Activated CD4-positive, alpha-beta T cell treated with anti-CD3 and anti-CD28 coated beads, Interleukin-2, amount 10 ng/mL, durations not matched to agents 7 days and 5 days (primary cell): ENCODE measurements at regions not wholly inside any gene's neighbourhood (a gene's known extent, or its start where the extent isn't known, plus 50 kb on each side); places are given as distances from the start of the nearest gene placed in this dataset.
A peak's percentile ranks its signal among the peaks of the same experiment; 100 is the strongest.

Source experiments
- CTCF ChIA-PET: fragments of 350-600 bp; sonication (Branson Sonifier 250); formaldehyde crosslinking; loops from one replicate; lab custom pipeline; 2021; ENCODE audit warnings: antibody characterized with exemption; lab: Charles Lee
- POLR2A ChIA-PET: fragments of 350-600 bp; sonication (Branson Sonifier 250); formaldehyde crosslinking; loops from one replicate; lab custom pipeline; 2021; ENCODE audit warnings: antibody characterized with exemption; lab: Charles Lee
- DNase-seq: peaks from one replicate; pipeline ENCODE4 v3.0.0-alpha.2; 2020
- H3K27ac Mint-ChIP-seq: one replicate; pipeline ENCODE4 v1.8.0; 2021; ENCODE audit warnings: mild to moderate bottlenecking, moderate library complexity, mixed read lengths
- H3K27me3 Mint-ChIP-seq: one replicate; pipeline ENCODE4 v1.8.0; 2021; ENCODE audit warnings: mixed read lengths
- H3K36me3 Mint-ChIP-seq: one replicate; pipeline ENCODE4 v1.8.0; 2021; ENCODE audit warnings: low read depth, mixed read lengths
- H3K4me1 Mint-ChIP-seq: one replicate; pipeline ENCODE4 v1.8.0; 2021; ENCODE audit warnings: mixed read lengths
- H3K4me3 Mint-ChIP-seq: one replicate; pipeline ENCODE4 v1.8.0; 2021; ENCODE audit warnings: mild to moderate bottlenecking, moderate library complexity, mixed read lengths
- H3K9me3 Mint-ChIP-seq: one replicate; pipeline ENCODE4 v1.8.0; 2021; ENCODE audit warnings: mixed read lengths

DNA sequence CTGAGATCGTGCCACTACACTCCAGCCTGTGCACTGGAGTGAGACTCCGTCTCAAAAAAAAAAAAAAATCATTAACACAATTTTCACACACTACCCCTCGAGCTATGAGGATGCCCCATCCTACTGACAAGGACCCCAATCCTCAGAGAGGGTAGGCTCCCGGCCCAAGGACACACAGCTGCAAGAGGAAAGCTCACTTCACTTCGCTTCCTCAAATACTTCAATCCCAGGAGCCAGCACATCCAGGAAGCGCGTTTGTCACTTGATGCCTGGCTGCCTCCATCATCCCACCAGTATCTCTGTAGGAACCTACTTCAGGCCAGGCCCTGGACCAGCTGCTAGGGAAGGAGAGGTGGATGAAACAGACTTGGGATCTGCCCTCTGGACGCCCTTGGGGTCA, 144.0 kb downstream of the CRYBB2 start:
- no peaks in the 10 kb centered on the region for H3K27me3 Mint-ChIP-seq
- ChIA-PET POLR2A (interaction anchor here (0.6 kb wide), 1 partner anchor 18 kb away, joined by 7 read pairs; no protein-coding TSS in a partner anchor), CTCF (interaction anchor here (0.7 to 1.6 kb wide), 2 partner anchors 16 to 57 kb away, joined by 3 to 6 read pairs; no protein-coding TSS in a partner anchor)
- peaks cover 2% of the 10 kb centered on the region for H3K36me3 Mint-ChIP-seq
- H3K27ac Mint-ChIP-seq, result no peak overlapping the region
- H3K4me3 Mint-ChIP-seq, result no peak overlapping the region
- peaks cover 7% of the 10 kb centered on the region for H3K4me1 Mint-ChIP-seq
- no peak for DNase-seq
- no peaks in the 10 kb centered on the region for H3K9me3 Mint-ChIP-seq

DNA sequence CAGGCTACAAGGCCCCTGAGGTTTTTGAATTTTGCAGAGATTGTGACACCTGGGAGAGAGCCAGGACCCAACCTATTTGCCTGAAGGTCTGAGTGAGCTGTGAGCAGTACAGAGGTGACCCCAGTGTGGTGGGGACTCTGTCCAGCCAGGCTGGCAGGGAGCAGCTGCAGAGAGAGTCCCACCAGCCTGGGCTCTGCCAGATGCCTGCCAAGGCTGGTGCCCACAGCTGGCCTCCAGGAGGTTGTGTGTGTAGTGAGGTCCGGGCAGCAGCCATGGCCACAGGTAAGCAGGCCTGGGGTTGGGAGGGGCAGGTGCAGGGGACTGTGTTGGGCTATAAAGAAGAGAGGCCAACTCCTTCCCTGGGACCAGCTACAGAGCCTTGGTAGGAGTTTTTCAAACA, 144.8 kb downstream of the CRYBB2 start:
- ChIA-PET CTCF (interaction anchor here (1.5 kb wide), 1 partner anchor 10 kb away, joined by 4 read pairs; no protein-coding TSS in a partner anchor), POLR2A (no interaction called here)
- no peaks in the 10 kb centered on the region for H3K27me3 Mint-ChIP-seq
- peaks cover 7% of the 10 kb centered on the region for H3K4me1 Mint-ChIP-seq
- peaks cover 2% of the 10 kb centered on the region for H3K36me3 Mint-ChIP-seq
- no peak for DNase-seq
- no peak overlapping the region for H3K4me3 Mint-ChIP-seq
- no peaks in the 10 kb centered on the region for H3K9me3 Mint-ChIP-seq
- no peak overlapping the region for H3K27ac Mint-ChIP-seq

DNA sequence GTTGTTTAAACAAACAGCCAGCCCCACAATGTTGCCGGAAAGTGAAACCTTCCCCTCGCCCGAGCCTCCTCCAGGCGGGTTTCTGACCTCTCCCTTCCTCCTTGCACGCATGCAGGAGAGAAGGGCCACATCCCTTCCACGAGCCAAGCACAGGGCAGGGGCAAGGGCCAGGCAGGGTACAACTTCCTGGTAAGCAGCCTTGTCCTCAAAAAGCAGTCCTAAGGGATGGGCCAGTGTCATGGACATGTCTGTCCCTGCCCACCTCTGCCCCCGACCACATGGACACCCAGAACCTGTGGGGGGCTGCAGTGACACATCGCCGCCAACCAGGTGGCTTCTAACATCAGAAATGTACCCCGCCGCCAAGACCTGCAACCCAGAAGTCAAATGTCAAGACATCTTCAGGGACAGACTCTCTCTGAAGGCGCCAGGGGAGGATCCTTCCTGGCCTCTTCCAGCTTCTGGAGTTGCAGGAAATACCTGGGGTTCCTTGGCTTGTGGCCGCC, 145.3 kb downstream of the CRYBB2 start:
- DNase-seq, result no peak
- Mint-ChIP-seq H3K27me3 (no peaks in the 10 kb centered on the region), H3K4me1 (peaks cover 7% of the 10 kb centered on the region), H3K9me3 (no peaks in the 10 kb centered on the region), H3K36me3 (peaks cover 2% of the 10 kb centered on the region), H3K4me3 (no peak overlapping the region), H3K27ac (no peak overlapping the region)
- ChIA-PET CTCF (interaction anchor here (1.5 kb wide), 1 partner anchor 10 kb away, joined by 4 read pairs; no protein-coding TSS in a partner anchor), POLR2A (no interaction called here)

DNA sequence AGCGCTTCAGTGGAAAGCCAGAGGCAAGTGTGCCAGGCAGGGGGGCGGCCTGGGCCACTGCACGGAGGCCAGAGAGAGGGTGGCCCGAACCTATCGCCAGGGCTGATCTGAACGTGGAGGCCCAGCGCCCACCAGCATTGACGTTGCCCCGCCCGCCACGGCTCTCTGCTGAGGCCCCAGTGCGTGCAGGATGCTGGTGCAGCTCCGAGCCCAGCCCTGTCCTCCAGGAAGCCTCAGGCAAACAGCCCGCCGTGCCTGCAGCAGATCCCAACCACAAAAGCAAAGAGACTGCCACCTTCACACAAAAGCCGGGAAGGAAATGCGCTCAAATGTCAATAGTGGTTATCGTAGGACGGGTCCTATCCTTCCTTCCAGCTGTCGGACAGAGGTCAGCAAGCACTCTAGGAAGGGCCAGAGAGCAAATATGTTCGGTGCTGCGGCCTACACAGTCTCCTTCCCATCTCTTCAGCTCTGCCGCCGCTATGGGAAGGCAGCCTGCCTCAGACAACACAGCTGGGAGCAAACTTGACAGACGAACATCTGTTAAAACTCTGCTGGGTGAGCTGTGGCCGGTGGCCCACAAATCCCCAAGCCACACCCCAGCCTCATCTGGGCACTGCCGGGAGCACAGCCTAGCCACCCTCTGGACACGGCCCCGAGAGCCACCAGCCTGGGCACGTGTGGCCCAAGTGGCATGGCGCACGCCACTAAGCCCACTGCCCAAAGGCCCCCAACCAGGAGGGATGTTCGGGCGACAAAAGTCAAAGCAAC, 146.2 kb downstream of the CRYBB2 start:
- Mint-ChIP-seq H3K27me3 (no peaks in the 10 kb centered on the region), H3K27ac (no peak overlapping the region), H3K4me1 (peaks cover 7% of the 10 kb centered on the region), H3K9me3 (no peaks in the 10 kb centered on the region), H3K4me3 (no peak overlapping the region), H3K36me3 (peaks cover 2% of the 10 kb centered on the region)
- POLR2A ChIA-PET, result no interaction called here
- no peak for DNase-seq
- CTCF ChIA-PET, result interaction anchor here (1.5 kb wide), 1 partner anchor 9 kb away, joined by 4 read pairs; no protein-coding TSS in a partner anchor

DNA sequence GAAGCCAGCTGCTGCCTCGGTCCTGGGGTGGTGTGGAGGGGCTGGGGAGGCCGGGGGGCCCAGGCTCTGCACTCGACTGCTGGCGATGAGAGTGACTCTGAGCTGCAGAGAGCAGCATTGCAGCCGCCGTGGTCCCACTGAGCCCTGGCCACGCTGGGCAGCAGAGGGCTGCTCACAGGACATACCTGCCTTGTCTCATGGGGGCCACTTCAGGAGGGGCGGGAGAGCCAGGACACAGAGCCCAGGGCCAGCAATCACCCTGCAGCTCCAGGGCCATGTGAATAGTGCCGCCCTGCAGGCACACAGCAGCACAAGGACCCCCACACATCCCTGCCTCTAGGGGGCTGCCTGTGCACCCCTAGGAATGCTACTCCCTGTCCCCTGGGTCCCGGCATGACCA, 147.0 kb downstream of the CRYBB2 start:
- POLR2A ChIA-PET, result no interaction called here
- DNase-seq, result no peak
- Mint-ChIP-seq H3K9me3 (no peaks in the 10 kb centered on the region), H3K36me3 (peaks cover 2% of the 10 kb centered on the region), H3K4me1 (peaks cover 7% of the 10 kb centered on the region), H3K4me3 (no peak overlapping the region), H3K27ac (no peak overlapping the region), H3K27me3 (no peaks in the 10 kb centered on the region)
- CTCF ChIA-PET, result no interaction called here

DNA sequence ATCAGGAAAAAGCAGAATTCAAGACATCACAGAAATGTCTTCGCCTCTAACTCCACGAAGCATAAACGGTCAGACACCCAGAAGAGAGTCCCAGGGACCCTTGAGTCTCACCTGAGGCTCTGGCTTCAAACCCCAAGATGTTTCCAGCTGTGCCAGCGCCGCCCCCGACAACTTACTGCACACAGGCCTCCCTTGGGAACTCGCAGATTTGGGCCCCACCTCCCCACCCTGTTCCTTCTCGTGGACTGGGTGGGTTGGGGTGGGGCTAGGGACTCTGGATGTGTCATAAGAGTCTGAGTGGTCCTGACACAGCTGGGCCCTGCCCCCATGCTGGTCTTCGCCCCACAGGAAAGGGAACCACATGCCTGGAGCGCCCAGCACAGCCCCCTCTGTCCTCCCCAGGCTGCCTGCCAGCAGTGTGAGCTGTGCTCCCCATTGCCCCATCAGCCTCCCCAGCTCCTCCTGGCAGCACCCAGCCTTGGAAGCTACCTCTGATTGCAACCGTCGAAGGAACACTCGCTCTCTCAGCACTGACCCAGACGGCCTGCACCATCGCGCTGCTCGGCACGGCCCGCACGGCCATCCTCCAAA, 147.5 kb downstream of the CRYBB2 start:
- Mint-ChIP-seq H3K9me3 (no peaks in the 10 kb centered on the region), H3K4me1 (peaks cover 7% of the 10 kb centered on the region), H3K36me3 (peaks cover 2% of the 10 kb centered on the region), H3K4me3 (no peak overlapping the region), H3K27me3 (no peaks in the 10 kb centered on the region), H3K27ac (peak overlapping the region; percentile 50)
- POLR2A ChIA-PET, result no interaction called here
- no peak for DNase-seq
- CTCF ChIA-PET, result no interaction called here

DNA sequence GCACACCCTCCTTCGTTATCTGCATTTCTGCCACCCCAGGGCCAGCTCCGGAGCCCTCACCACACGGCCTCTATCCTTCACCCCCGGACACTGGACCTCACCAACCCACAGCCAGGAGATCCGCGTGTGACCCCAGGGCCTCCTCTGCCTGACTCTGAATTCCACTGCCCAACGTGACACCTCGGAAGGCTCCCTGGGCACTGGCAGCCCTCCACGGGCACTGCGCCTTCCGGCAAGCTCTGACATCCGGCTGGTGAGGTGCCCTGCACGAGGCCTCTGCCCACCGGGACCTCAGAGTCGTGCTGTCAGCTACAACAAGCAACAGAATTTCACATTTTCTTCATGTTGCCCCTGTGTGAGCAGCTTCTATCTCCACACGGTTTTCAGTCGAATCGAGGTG, 148.3 kb downstream of the CRYBB2 start:
- no peak overlapping the region for H3K4me3 Mint-ChIP-seq
- no peak for DNase-seq
- H3K27me3 Mint-ChIP-seq, result no peaks in the 10 kb centered on the region
- ChIA-PET POLR2A (no interaction called here), CTCF (no interaction called here)
- H3K4me1 Mint-ChIP-seq, result peaks cover 6% of the 10 kb centered on the region
- H3K36me3 Mint-ChIP-seq, result peaks cover 2% of the 10 kb centered on the region
- H3K9me3 Mint-ChIP-seq, result no peaks in the 10 kb centered on the region
- peak overlapping the region; percentile 50 for H3K27ac Mint-ChIP-seq

DNA sequence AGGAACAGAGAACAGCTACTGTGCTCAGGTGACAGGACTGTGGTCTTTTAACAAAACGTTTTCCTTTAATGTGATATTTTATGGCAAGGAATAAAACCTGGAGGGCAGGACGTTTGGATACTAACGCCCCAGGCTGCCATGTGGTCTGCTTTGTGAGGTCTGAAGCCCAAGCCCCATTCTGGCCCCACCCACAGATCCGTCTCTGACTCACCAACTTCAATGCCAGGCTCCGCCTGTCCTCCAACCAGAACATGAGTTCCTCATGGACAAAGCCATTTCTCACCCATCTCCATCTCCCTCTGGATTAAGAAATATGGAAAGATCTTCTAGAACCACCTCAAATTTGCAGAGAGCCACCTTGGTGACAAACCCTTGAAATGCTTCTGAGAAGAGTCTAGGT, 148.8 kb downstream of the CRYBB2 start:
- no peaks in the 10 kb centered on the region for H3K9me3 Mint-ChIP-seq
- H3K27me3 Mint-ChIP-seq, result no peaks in the 10 kb centered on the region
- H3K4me1 Mint-ChIP-seq, result peaks cover 6% of the 10 kb centered on the region
- DNase-seq, result no peak
- ChIA-PET CTCF (no interaction called here), POLR2A (no interaction called here)
- peaks cover 2% of the 10 kb centered on the region for H3K36me3 Mint-ChIP-seq
- H3K4me3 Mint-ChIP-seq, result no peak overlapping the region
- no peak overlapping the region for H3K27ac Mint-ChIP-seq

DNA sequence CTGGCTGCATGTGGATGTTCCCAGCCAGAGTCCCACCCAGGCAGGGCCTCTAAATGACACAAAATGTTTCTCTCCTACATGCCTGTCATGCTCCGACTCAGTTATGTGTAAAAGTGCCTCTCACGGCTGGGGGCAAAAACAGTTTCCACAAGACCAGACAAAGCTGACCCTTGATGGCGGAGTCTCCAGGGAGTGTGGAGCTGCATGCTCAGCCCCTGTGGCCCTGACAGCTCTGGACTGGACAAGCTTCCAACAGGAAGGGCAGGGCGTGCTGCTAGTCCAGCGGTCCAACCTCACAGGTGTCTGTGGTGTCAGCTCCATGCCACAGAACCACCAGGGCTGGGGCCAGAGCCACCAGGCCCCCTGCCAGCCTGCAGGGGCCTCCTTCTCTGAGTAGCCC, 149.6 kb downstream of the CRYBB2 start:
- no peaks in the 10 kb centered on the region for H3K27me3 Mint-ChIP-seq
- H3K27ac Mint-ChIP-seq, result no peak overlapping the region
- H3K4me3 Mint-ChIP-seq, result no peak overlapping the region
- H3K36me3 Mint-ChIP-seq, result peaks cover 2% of the 10 kb centered on the region
- DNase-seq, result no peak
- ChIA-PET CTCF (no interaction called here), POLR2A (no interaction called here)
- H3K4me1 Mint-ChIP-seq, result peaks cover 6% of the 10 kb centered on the region
- no peaks in the 10 kb centered on the region for H3K9me3 Mint-ChIP-seq

DNA sequence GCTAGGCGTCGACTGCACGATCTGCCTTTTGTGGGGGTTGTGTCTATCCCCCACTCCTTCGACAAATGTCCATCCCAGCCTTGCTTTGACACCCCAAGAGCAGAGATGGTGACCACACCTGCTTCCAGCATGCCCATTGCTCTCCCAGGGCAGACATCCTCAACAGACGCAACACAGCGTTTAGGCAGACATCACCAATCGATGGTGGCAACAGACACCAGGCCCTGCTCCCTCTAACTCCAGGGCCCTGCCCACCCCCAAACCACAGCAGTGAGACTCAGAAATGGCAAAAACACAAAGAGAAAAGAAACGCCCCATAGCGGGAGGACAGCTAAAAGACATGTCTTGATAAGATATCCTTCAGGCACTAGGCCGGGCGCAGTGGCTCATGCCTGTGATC, 150.9 kb downstream of the CRYBB2 start:
- DNase-seq, result no peak
- Mint-ChIP-seq H3K4me1 (peaks cover 7% of the 10 kb centered on the region), H3K4me3 (no peak overlapping the region), H3K27ac (peak overlapping the region; percentile 41), H3K36me3 (peaks cover 2% of the 10 kb centered on the region), H3K27me3 (no peaks in the 10 kb centered on the region), H3K9me3 (no peaks in the 10 kb centered on the region)
- CTCF ChIA-PET, result interaction anchor here (1.0 kb wide), 1 partner anchor 12 kb away, joined by 3 read pairs; no protein-coding TSS in a partner anchor
- POLR2A ChIA-PET, result no interaction called here

DNA sequence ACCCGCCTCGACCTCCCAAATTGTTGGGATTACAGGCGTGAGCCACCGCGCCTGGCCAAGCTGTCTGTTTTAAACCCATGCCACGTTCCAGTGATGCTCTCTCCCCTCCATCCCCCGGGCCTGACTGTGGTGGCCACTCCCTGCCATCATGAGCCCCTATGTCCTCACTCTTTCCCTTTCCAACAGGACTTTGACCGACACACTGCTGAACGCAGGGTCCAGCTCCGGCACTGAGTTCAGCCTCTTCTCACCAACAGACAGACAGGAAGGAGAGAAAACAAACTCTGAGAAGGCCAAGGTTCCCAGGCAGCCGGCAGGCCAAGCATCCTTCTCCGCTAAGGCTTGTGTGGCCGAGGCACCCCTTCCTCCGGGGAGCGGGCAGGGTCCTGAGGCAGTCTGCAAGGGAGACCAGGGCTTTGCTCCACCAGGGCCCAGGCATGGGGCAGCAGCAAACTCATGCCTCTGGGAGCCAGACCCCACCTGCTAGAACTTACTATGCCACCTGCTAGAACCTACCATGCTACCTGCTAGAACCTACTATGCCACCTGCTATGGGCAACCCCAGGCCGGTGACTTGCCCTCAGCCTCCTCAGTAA, 152.7 kb downstream of the CRYBB2 start:
- no peaks in the 10 kb centered on the region for H3K27me3 Mint-ChIP-seq

DNA sequence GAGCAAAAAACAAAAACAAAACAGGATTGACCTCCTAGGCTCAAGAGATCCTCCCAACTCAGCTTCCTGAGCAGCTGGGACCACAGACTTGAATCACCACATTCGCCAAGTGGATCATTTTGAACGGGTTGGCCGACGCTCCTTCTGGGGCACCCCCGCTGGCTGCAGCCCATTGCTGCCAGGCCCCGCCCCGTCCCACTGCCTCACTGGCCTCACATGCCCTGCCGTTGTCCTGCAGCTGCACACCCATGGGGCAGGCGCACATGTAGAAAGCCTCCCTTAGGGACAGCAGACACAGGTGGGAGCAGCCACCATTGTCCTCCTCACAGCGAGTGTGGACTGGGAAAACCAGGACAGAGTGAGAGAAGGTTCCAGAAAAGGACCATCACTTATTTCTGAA, 154.5 kb downstream of the CRYBB2 start:
- no peak for DNase-seq
- POLR2A ChIA-PET, result no interaction called here
- peaks cover 4% of the 10 kb centered on the region for H3K36me3 Mint-ChIP-seq
- no peaks in the 10 kb centered on the region for H3K27me3 Mint-ChIP-seq
- no peaks in the 10 kb centered on the region for H3K9me3 Mint-ChIP-seq
- H3K4me1 Mint-ChIP-seq, result peaks cover 7% of the 10 kb centered on the region
- no peak overlapping the region for H3K4me3 Mint-ChIP-seq
- H3K27ac Mint-ChIP-seq, result peak overlapping the region; percentile 51
- CTCF ChIA-PET, result interaction anchor here (0.9 to 1.7 kb wide), 2 partner anchors 9 to 11 kb away, joined by 3 to 4 read pairs; no protein-coding TSS in a partner anchor

More for the DNA sequence above, 152.7 kb downstream of the CRYBB2 start:
- Mint-ChIP-seq H3K4me3 (no peak overlapping the region), H3K4me1 (peaks cover 7% of the 10 kb centered on the region), H3K9me3 (no peaks in the 10 kb centered on the region), H3K27ac (no peak overlapping the region), H3K36me3 (peaks cover 6% of the 10 kb centered on the region)
- ChIA-PET POLR2A (no interaction called here), CTCF (no interaction called here)
- DNase-seq, result no peak

DNA sequence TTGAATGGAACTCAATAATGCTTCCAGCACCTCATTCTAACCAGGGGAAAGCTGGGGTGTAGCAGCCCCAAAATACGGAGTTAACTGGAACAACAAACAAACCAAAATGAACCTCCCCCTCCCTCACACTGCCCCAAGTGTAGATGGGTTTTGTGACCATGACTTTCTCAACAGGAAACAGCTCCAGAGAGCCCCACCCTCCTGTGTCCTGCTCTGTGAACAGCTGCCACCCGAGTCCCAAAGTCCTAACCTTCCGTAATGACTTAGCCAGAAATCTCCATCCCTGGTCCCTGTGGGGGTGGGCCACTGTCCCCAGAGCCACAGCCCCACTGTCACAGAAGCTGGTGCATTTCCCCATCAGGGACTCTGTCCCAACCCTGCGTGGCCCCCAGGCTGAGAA, 155.4 kb downstream of the CRYBB2 start:
- H3K4me3 Mint-ChIP-seq, result no peak overlapping the region
- ChIA-PET POLR2A (no interaction called here), CTCF (interaction anchor here (1.1 to 1.7 kb wide), 2 partner anchors 10 to 16 kb away, joined by 3 to 4 read pairs; no protein-coding TSS in a partner anchor)
- peak overlapping the region; percentile 55 for H3K27ac Mint-ChIP-seq
- H3K36me3 Mint-ChIP-seq, result peaks cover 8% of the 10 kb centered on the region
- no peaks in the 10 kb centered on the region for H3K9me3 Mint-ChIP-seq
- DNase-seq, result no peak
- peaks cover 7% of the 10 kb centered on the region for H3K4me1 Mint-ChIP-seq
- H3K27me3 Mint-ChIP-seq, result no peaks in the 10 kb centered on the region
